ENCODE measurements at regions not wholly inside any gene's neighbourhood (a gene's known extent, or its start where the extent isn't known, plus 50 kb on each side); places are given as distances from the start of the nearest gene placed in this dataset.

DNA sequence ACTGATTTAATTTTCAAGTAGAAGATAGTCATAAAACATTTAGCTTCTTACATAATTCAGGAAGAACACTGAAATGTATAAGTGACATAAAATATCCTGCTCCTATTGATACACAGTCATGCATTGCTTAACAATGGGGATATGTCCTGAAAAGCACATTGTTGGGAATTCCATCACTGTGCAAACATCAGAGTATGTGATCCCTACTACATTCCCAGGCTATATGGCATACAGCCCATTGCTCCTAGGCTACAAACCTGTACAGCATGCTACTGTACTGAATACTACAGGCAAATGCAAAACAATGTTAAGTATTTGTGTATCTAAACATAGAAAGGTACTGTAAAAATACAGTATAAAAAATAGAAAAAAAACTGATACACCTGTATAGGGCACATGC lies 723.9 kb upstream of the ARGLU1 start (continued):
- TF ChIP-seq, protein P1, sequence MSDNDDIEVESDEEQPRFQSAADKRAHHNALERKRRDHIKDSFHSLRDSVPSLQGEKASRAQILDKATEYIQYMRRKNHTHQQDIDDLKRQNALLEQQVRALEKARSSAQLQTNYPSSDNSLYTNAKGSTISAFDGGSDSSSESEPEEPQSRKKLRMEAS (CRISPR knock-in tag; IDR thresholded peaks at IDR 0.05), result no peak
- TF ChIP-seq, protein P2, sequence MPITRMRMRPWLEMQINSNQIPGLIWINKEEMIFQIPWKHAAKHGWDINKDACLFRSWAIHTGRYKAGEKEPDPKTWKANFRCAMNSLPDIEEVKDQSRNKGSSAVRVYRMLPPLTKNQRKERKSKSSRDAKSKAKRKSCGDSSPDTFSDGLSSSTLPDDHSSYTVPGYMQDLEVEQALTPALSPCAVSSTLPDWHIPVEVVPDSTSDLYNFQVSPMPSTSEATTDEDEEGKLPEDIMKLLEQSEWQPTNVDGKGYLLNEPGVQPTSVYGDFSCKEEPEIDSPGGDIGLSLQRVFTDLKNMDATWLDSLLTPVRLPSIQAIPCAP (CRISPR knock-in tag; IDR thresholded peaks at IDR 0.05), result no peak
- TF ChIP-seq, protein P3, sequence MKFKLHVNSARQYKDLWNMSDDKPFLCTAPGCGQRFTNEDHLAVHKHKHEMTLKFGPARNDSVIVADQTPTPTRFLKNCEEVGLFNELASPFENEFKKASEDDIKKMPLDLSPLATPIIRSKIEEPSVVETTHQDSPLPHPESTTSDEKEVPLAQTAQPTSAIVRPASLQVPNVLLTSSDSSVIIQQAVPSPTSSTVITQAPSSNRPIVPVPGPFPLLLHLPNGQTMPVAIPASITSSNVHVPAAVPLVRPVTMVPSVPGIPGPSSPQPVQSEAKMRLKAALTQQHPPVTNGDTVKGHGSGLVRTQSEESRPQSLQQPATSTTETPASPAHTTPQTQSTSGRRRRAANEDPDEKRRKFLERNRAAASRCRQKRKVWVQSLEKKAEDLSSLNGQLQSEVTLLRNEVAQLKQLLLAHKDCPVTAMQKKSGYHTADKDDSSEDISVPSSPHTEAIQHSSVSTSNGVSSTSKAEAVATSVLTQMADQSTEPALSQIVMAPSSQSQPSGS (CRISPR knock-in tag; IDR thresholded peaks at IDR 0.05; ENCODE audit: borderline replicate concordance, low read depth), result no peak
- TF ChIP-seq, protein P4, sequence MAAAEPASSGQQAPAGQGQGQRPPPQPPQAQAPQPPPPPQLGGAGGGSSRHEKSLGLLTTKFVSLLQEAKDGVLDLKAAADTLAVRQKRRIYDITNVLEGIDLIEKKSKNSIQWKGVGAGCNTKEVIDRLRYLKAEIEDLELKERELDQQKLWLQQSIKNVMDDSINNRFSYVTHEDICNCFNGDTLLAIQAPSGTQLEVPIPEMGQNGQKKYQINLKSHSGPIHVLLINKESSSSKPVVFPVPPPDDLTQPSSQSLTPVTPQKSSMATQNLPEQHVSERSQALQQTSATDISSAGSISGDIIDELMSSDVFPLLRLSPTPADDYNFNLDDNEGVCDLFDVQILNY (CRISPR knock-in tag; IDR thresholded peaks at IDR 0.05), result no peak
- TF ChIP-seq, protein P5, sequence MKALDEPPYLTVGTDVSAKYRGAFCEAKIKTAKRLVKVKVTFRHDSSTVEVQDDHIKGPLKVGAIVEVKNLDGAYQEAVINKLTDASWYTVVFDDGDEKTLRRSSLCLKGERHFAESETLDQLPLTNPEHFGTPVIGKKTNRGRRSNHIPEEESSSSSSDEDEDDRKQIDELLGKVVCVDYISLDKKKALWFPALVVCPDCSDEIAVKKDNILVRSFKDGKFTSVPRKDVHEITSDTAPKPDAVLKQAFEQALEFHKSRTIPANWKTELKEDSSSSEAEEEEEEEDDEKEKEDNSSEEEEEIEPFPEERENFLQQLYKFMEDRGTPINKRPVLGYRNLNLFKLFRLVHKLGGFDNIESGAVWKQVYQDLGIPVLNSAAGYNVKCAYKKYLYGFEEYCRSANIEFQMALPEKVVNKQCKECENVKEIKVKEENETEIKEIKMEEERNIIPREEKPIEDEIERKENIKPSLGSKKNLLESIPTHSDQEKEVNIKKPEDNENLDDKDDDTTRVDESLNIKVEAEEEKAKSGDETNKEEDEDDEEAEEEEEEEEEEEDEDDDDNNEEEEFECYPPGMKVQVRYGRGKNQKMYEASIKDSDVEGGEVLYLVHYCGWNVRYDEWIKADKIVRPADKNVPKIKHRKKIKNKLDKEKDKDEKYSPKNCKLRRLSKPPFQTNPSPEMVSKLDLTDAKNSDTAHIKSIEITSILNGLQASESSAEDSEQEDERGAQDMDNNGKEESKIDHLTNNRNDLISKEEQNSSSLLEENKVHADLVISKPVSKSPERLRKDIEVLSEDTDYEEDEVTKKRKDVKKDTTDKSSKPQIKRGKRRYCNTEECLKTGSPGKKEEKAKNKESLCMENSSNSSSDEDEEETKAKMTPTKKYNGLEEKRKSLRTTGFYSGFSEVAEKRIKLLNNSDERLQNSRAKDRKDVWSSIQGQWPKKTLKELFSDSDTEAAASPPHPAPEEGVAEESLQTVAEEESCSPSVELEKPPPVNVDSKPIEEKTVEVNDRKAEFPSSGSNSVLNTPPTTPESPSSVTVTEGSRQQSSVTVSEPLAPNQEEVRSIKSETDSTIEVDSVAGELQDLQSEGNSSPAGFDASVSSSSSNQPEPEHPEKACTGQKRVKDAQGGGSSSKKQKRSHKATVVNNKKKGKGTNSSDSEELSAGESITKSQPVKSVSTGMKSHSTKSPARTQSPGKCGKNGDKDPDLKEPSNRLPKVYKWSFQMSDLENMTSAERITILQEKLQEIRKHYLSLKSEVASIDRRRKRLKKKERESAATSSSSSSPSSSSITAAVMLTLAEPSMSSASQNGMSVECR (CRISPR knock-in tag; IDR thresholded peaks at IDR 0.05; ENCODE audit: borderline replicate concordance), result no peak
- TF ChIP-seq NR2C2 (CRISPR knock-in tag; IDR thresholded peaks at IDR 0.05), result no peak

DNA sequence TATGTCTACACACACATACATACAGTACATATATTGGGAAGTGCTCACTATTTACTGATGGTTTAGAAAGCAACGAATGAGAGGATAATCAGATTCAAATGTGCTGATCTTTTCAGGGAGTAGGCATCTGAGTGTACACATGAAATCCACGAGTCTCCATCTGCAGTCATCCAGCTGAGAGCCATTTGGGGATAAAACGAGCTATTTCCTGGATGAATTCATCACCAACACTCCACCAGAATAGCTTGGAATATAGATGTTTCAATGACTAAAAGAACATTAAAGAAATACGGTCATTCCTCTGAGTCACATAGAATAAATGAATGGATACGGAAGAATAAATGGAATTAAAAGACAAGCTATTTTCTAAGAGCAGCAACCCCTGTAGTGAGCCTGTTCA lies 721.6 kb upstream of the ARGLU1 start:
- no peak for DNase-seq (ENCODE audit: low spot score)
- POLR2A ChIA-PET, result no interaction called here
- Mint-ChIP-seq H3K4me3 (no peak overlapping the region), H3K36me3 (no peaks in the 10 kb centered on the region), H3K4me1 (no peaks in the 10 kb centered on the region), H3K9me3 (peaks cover 7% of the 10 kb centered on the region), H3K27me3 (ENCODE audit: low read depth) (no peaks in the 10 kb centered on the region), H3K27ac (no peak overlapping the region)
- ATAC-seq, result no peak
- TF ChIP-seq HMGA2 (CRISPR knock-in tag; IDR thresholded peaks at IDR 0.05) (no peak), NFATC4 (CRISPR knock-in tag; IDR thresholded peaks at IDR 0.05) (no peak), CREM (CRISPR knock-in tag; IDR thresholded peaks at IDR 0.05) (no peak), NR2C2 (CRISPR knock-in tag; IDR thresholded peaks at IDR 0.05) (no peak)
- TF ChIP-seq, protein P6, sequence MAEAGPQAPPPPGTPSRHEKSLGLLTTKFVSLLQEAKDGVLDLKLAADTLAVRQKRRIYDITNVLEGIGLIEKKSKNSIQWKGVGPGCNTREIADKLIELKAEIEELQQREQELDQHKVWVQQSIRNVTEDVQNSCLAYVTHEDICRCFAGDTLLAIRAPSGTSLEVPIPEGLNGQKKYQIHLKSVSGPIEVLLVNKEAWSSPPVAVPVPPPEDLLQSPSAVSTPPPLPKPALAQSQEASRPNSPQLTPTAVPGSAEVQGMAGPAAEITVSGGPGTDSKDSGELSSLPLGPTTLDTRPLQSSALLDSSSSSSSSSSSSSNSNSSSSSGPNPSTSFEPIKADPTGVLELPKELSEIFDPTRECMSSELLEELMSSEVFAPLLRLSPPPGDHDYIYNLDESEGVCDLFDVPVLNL (CRISPR knock-in tag; IDR thresholded peaks at IDR 0.05; ENCODE audit: borderline replicate concordance, low read depth), result no peak
- TF ChIP-seq, protein P4 (CRISPR knock-in tag; IDR thresholded peaks at IDR 0.05), result no peak
- TF ChIP-seq, protein P3 (CRISPR knock-in tag; IDR thresholded peaks at IDR 0.05; ENCODE audit: borderline replicate concordance, low read depth), result no peak
- TF ChIP-seq, protein P7, sequence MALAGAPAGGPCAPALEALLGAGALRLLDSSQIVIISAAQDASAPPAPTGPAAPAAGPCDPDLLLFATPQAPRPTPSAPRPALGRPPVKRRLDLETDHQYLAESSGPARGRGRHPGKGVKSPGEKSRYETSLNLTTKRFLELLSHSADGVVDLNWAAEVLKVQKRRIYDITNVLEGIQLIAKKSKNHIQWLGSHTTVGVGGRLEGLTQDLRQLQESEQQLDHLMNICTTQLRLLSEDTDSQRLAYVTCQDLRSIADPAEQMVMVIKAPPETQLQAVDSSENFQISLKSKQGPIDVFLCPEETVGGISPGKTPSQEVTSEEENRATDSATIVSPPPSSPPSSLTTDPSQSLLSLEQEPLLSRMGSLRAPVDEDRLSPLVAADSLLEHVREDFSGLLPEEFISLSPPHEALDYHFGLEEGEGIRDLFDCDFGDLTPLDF (CRISPR knock-in tag; IDR thresholded peaks at IDR 0.05), result no peak
- CTCF ChIA-PET, result no interaction called here
